Hepatocyte (in vitro differentiated cells): ENCODE measurements at regions not wholly inside any gene's neighbourhood (a gene's known extent, or its start where the extent isn't known, plus 50 kb on each side); places are given as distances from the start of the nearest gene placed in this dataset.

Experiments
- DNase-seq: peaks from one replicate; pipeline ENCODE4 v3.0.0-alpha.2; 2016; ENCODE audit warnings: low spot score
- H2AFZ ChIP-seq: fragments of 200-600 bp; sonication (generic); 2 replicates; pipeline ENCODE4 v1.6.0; 2016; ENCODE audit warnings: antibody characterized with exemption, mild to moderate bottlenecking
- H3K27ac ChIP-seq: fragments of 200-600 bp; sonication (generic); 2 replicates; pipeline ENCODE4 v1.5.1; 2016; ENCODE audit warnings: mild to moderate bottlenecking
- H3K27me3 ChIP-seq: fragments of 200-600 bp; sonication (generic); 2 replicates; pipeline ENCODE4 v1.6.1; 2016
- H3K36me3 ChIP-seq: fragments of 200-600 bp; sonication (generic); replicated peaks from 2 replicates; pipeline ENCODE4 v1.5.1; 2016; ENCODE audit warnings: low read depth; ENCODE audit not compliant: insufficient read depth
- H3K4me1 ChIP-seq: fragments of 200-600 bp; sonication (generic); 2 replicates; pipeline ENCODE4 v1.5.1; 2016; ENCODE audit warnings: mild to moderate bottlenecking, moderate library complexity; ENCODE audit not compliant: insufficient read depth
- H3K4me2 ChIP-seq: fragments of 200-600 bp; sonication (generic); 2 replicates; pipeline ENCODE4 v1.6.0; 2016
- H3K4me3 ChIP-seq: fragments of 200-600 bp; sonication (generic); 2 replicates; pipeline ENCODE4 v1.5.1; 2016; ENCODE audit warnings: mild to moderate bottlenecking
- H3K79me2 ChIP-seq: fragments of 200-600 bp; sonication (generic); 2 replicates; pipeline ENCODE4 v1.6.0; 2017; ENCODE audit warnings: mild to moderate bottlenecking
- H3K9me2 ChIP-seq: fragments of 200-600 bp; sonication (generic); replicated peaks from 2 replicates; pipeline ENCODE4 v1.6.0; 2017; ENCODE audit warnings: mild to moderate bottlenecking; ENCODE audit not compliant: insufficient read depth
- H3K9me3 ChIP-seq: fragments of 200-600 bp; sonication (generic); 2 replicates; pipeline ENCODE4 v1.5.1; 2016; ENCODE audit warnings: low read depth, mild to moderate bottlenecking
- H4K20me1 ChIP-seq: fragments of 200-600 bp; sonication (generic); 2 replicates; pipeline ENCODE4 v1.6.0; 2016; ENCODE audit warnings: mild to moderate bottlenecking; ENCODE audit not compliant: insufficient read depth, poor library complexity, severe bottlenecking
- EZH2 ChIP-seq: fragments of 200-600 bp; sonication (generic); IDR thresholded peaks from 2 replicates; pipeline ENCODE4 v1.6.1; 2016; ENCODE audit warnings: antibody characterized with exemption, mild to moderate bottlenecking, borderline replicate concordance
- EZH2phosphoT487 ChIP-seq: fragments of 200-600 bp; sonication (generic); IDR thresholded peaks from one replicate; pipeline ENCODE4 v1.6.1; 2018; ENCODE audit warnings: antibody characterized with exemption, mild to moderate bottlenecking, low read depth, moderate library complexity; ENCODE audit not compliant: unreplicated experiment, severe bottlenecking
- whole genome bisulfite sequencing: methylation state at CpG from one replicate; pipeline ENCODE4 v1.1.6; 2016; ENCODE audit warnings: low lambda C conversion rate; ENCODE audit errors: missing lambda C conversion rate; 5-methylcytosine and 5-hydroxymethylcytosine counted together
- TF ChIP-seq, protein P1 (sequence below): fragments of 200-600 bp; sonication (generic); IDR thresholded peaks from 2 replicates; pipeline ENCODE4 v1.5.1; 2016; ENCODE audit warnings: antibody characterized with exemption, mild to moderate bottlenecking; ENCODE audit not compliant: poor library complexity

DNA sequence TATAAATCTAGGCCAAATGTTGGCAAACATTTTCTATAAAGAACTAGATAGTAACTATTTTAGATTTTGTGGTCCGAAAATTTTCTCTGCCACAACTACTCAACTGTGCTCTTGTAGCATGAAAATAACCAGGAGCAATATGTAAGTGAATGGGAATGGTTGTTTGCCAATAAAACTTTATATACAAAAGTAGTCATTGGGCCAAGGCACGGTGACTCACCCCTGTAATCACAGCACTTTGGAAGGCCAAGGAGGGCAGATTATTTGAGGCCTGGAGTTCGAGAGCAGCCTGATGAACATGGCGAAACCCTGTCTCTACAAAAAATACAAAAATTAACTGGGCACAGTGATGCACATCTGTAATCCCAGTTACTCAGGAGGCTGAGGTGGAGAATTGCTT, 617.1 kb downstream of the EPM2A start:
- H2AFZ ChIP-seq = no peak overlapping the region
- no peak for DNase-seq
- H3K9me2 ChIP-seq = no peaks in the 10 kb centered on the region
- no peak overlapping the region for H3K4me3 ChIP-seq
- no peaks in the 10 kb centered on the region for H3K4me1 ChIP-seq
- no peaks in the 10 kb centered on the region for H3K27me3 ChIP-seq
- no peaks in the 10 kb centered on the region for H3K9me3 ChIP-seq
- no peaks in the 10 kb centered on the region for H3K79me2 ChIP-seq
- H4K20me1 ChIP-seq = no peaks in the 10 kb centered on the region
- no peak overlapping the region for H3K4me2 ChIP-seq
- H3K27ac ChIP-seq = no peak overlapping the region
- 92% methylated on average over 4 of the region's 4 CpGs for WGBS
- H3K36me3 ChIP-seq = no peaks in the 10 kb centered on the region
- TF ChIP-seq, protein P1, sequence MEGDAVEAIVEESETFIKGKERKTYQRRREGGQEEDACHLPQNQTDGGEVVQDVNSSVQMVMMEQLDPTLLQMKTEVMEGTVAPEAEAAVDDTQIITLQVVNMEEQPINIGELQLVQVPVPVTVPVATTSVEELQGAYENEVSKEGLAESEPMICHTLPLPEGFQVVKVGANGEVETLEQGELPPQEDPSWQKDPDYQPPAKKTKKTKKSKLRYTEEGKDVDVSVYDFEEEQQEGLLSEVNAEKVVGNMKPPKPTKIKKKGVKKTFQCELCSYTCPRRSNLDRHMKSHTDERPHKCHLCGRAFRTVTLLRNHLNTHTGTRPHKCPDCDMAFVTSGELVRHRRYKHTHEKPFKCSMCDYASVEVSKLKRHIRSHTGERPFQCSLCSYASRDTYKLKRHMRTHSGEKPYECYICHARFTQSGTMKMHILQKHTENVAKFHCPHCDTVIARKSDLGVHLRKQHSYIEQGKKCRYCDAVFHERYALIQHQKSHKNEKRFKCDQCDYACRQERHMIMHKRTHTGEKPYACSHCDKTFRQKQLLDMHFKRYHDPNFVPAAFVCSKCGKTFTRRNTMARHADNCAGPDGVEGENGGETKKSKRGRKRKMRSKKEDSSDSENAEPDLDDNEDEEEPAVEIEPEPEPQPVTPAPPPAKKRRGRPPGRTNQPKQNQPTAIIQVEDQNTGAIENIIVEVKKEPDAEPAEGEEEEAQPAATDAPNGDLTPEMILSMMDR = no peak
- TF ChIP-seq EZH2phosphoT487 = no peak
- no peak for TF ChIP-seq EZH2

DNA sequence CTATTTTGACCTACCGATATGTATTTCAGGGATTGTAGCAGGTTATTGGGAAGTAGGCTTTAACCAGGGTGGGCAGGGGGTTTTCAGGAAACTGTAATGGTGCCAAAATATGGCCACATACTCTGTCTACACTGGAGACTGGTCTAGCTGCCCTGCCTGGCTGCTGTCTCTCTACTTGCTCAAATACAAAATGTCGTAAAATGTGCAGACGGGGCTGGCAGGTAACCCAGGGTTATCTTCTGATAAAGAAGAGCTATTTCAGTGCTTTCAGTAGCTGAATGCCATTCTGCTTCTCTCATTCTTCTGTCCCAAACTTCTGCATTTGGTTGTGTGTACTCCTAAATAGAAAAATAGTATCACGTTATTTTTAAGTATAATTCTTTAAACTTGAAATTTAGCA, 616.2 kb downstream of the EPM2A start:
- TF ChIP-seq EZH2phosphoT487 = no peak
- TF ChIP-seq EZH2 = no peak
- TF ChIP-seq, protein P1 = no peak
- Histone ChIP-seq H3K27ac (no peak overlapping the region), H3K36me3 (no peaks in the 10 kb centered on the region), H3K4me2 (no peak overlapping the region), H3K4me3 (no peak overlapping the region), H3K4me1 (no peaks in the 10 kb centered on the region), H3K27me3 (no peaks in the 10 kb centered on the region), H3K79me2 (no peaks in the 10 kb centered on the region), H2AFZ (no peak overlapping the region), H3K9me2 (no peaks in the 10 kb centered on the region), H4K20me1 (no peaks in the 10 kb centered on the region), H3K9me3 (no peaks in the 10 kb centered on the region)
- DNase-seq = peak; percentile 9
- WGBS = 65% methylated on average over 4 of the region's 4 CpGs

DNA sequence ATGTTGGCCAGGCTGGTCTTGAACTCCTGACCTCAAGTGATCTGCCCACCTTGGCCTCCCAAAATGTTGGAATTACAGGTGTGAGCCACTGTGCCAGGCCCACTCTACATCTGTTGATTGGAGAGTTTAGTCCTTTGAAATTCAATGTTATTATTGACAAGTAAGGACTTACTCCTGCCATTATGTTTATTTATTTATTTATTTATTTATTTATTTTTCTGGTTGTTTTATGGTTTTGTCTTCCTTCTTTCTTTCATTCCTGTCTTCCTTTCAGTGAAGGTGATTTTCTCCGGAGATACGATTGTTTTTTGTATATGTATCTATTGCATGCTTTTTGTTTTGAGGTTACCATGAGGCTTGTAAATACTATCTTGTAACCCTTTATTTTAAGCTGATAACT, 602.6 kb downstream of the EPM2A start:
- no peaks in the 10 kb centered on the region for H3K36me3 ChIP-seq
- H2AFZ ChIP-seq = no peak overlapping the region
- no peaks in the 10 kb centered on the region for H3K4me1 ChIP-seq
- H3K27ac ChIP-seq = no peak overlapping the region
- no peaks in the 10 kb centered on the region for H3K9me2 ChIP-seq
- H4K20me1 ChIP-seq = no peaks in the 10 kb centered on the region
- no peak overlapping the region for H3K4me3 ChIP-seq
- H3K79me2 ChIP-seq = no peaks in the 10 kb centered on the region
- no peak for DNase-seq
- H3K9me3 ChIP-seq = no peaks in the 10 kb centered on the region
- H3K4me2 ChIP-seq = no peak overlapping the region
- no peaks in the 10 kb centered on the region for H3K27me3 ChIP-seq
- TF ChIP-seq EZH2 = no peak
- TF ChIP-seq, protein P1 = no peak
- TF ChIP-seq EZH2phosphoT487 = no peak
- WGBS = 98% methylated on average over 2 of the region's 2 CpGs

DNA sequence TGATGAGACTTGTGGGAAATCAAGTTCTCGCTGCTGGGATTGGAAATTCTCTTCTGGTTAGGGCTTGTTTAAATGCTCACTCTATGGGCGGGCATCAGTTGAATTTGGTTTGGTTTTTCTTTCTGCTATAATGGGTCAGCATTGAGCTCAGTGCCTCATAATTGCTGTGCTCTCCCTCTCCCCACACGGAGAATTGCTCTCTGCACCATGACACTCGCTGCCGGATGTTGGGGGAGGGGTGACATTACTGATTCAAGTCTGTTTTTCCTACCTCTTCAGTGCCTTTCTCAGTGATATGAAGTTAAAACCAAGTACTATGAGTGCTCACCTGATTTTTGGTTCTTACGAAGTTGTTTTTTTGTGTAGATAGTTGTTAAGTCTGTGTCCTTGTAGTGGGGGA, 599.6 kb downstream of the EPM2A start:
- Histone ChIP-seq H3K9me3 (no peaks in the 10 kb centered on the region), H3K36me3 (no peaks in the 10 kb centered on the region), H3K27ac (no peak overlapping the region), H3K4me1 (no peaks in the 10 kb centered on the region), H3K9me2 (no peaks in the 10 kb centered on the region), H4K20me1 (no peaks in the 10 kb centered on the region), H3K79me2 (no peaks in the 10 kb centered on the region), H3K4me3 (no peak overlapping the region), H3K4me2 (no peak overlapping the region), H2AFZ (no peak overlapping the region), H3K27me3 (no peaks in the 10 kb centered on the region)
- TF ChIP-seq EZH2 (no peak), EZH2phosphoT487 (no peak)
- TF ChIP-seq, protein P1 = no peak
- WGBS = 88% methylated on average over 6 of the region's 6 CpGs
- DNase-seq = no peak
